ENCODE measurements at regions not wholly inside any gene's neighbourhood (a gene's known extent, or its start where the extent isn't known, plus 50 kb on each side); places are given as distances from the start of the nearest gene placed in this dataset.
"Not testable (repeated sequence)": the region's sequence is repeated elsewhere in the genome, so short reads cannot be mapped to it uniquely, and the experiment has no call there.

DNA sequence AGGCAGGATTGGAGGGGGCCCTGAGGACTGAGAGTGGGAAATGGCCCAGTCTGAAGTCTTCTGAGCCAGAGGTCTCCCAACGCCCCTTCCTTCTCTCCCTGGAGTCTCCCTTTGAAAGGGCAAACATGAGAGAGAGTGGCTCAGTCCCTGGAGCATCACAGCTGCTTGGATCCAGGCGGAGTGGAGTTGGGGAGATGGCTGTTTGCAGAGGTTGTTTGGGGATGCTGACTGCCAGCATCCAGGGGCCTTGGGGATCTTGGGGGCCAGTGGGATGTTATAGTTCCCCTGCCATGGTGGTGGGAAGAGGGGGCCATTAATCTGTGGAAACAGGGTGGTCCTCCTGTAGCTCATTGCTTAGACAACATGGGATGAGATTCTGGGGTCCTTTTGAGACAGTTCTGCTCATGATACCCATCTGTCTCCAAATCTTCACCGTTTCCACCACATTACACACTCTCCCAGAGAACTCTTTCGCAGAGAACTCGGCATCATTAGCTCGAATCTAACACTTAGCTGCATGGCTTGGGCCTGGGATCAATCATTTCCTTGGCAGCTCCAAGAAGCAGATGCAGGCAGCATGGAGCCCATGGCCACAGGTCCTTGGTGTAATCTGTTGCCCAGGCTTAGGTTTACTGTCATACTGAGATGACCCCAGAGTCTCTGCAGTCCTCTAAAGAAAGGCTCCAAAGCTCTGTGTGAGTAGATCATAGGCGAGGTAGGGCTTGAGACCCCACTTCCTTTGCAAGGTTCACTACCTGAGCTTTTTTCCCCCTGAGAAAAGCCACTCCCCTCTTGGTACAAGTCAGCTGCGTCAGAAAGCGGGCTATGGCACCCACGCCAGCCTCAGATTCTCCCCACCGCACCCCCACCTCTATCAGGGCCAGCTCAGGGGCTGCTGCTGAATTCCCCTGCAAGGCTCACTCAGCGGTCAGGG is 54.4 kb upstream of the SH3PXD2B start:
- Mint-ChIP-seq H3K9me3 (peaks cover 11% of the 10 kb centered on the region), H3K27me3 (peaks cover 35% of the 10 kb centered on the region), H3K4me3 (no peak overlapping the region), H3K36me3 (ENCODE audit: low read depth) (no peaks in the 10 kb centered on the region), H3K4me1 (no peaks in the 10 kb centered on the region), H3K27ac (no peak overlapping the region)
- ATAC-seq (replicated peaks), result no peak

DNA sequence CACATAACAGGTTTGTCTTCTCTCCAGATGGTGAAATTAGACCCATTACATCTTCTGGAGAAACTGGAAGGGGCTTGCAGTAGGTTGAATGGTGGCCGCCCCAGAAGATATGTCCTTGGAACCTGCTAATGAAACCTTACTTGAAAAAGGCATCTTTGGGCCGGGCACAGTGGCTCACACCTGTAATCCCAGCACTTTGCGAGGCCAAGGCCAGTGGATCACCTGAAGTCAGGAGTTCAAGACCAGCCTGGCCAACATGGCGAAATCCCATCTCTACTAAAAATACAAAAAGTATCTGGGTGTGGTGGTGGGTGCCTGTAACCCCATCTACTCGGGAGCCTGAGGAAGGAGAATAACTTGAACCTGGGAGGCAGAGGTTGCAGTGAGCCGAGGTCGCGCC is 53.2 kb upstream of the SH3PXD2B start:
- peaks cover 33% of the 10 kb centered on the region for H3K27me3 Mint-ChIP-seq
- not testable (repeated sequence) for ATAC-seq (replicated peaks); H3K4me1 Mint-ChIP-seq; H3K27ac Mint-ChIP-seq; H3K4me3 Mint-ChIP-seq; H3K36me3 Mint-ChIP-seq (ENCODE audit: low read depth); H3K9me3 Mint-ChIP-seq

GRCh38 chr5:172506921-172507320 is 52.6 kb upstream of the SH3PXD2B start:
- peaks cover 4% of the 10 kb centered on the region for H3K9me3 Mint-ChIP-seq

DNA sequence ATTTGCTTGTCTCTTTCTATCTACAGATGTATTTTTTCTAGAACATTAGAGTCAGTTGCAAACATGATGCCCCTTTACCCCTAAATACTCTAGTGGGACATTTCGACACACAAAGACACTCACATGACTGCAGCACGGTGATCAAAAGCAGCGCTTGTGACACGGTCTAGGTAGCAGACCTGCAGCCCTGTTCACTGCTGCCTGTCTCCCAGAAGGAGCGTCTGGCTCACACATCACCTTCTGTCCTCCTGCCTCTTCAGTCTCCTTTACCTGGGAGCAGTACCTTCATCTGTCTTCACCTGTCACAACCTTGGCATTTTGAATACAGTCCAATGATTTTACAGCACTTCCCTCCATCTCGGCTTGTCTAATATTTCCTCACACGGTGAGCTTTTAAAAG is 51.9 kb upstream of the SH3PXD2B start:
- peaks cover 4% of the 10 kb centered on the region for H3K9me3 Mint-ChIP-seq
- H3K4me1 Mint-ChIP-seq, result no peaks in the 10 kb centered on the region
- H3K36me3 Mint-ChIP-seq (ENCODE audit: low read depth), result no peaks in the 10 kb centered on the region
- no peak overlapping the region for H3K4me3 Mint-ChIP-seq
- H3K27ac Mint-ChIP-seq, result no peak overlapping the region
- no peak for ATAC-seq (replicated peaks)
- peaks cover 29% of the 10 kb centered on the region for H3K27me3 Mint-ChIP-seq

More at GRCh38 chr5:172506921-172507320, 52.6 kb upstream of the SH3PXD2B start:
- Mint-ChIP-seq H3K27ac (no peak overlapping the region), H3K36me3 (ENCODE audit: low read depth) (no peaks in the 10 kb centered on the region), H3K4me1 (no peaks in the 10 kb centered on the region), H3K27me3 (peaks cover 28% of the 10 kb centered on the region), H3K4me3 (no peak overlapping the region)
- ATAC-seq (replicated peaks), result no peak

DNA sequence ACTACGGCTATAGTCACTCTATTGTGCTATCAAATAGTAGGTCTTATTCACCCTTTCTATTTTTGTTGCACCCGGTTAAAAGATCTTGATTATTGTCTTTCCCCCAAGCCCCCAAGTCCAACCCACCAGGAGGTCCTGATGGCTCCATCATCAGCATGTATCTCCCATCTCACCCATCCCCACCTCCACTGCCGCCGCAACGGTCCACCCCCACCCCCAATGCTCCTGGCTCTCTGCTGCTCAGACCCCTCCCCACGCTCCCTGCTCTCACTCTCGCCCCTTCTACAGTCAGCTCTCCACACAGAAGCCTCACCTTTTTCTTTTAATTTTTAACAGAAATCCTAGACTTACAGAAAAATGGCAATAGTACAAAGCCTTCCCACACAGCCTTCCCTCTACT is 51.5 kb upstream of the SH3PXD2B start:
- ATAC-seq (replicated peaks), result no peak
- no peaks in the 10 kb centered on the region for H3K4me1 Mint-ChIP-seq
- no peaks in the 10 kb centered on the region for H3K36me3 Mint-ChIP-seq (ENCODE audit: low read depth)
- peaks cover 4% of the 10 kb centered on the region for H3K9me3 Mint-ChIP-seq
- no peak overlapping the region for H3K27ac Mint-ChIP-seq
- peaks cover 29% of the 10 kb centered on the region for H3K27me3 Mint-ChIP-seq
- H3K4me3 Mint-ChIP-seq, result no peak overlapping the region

GRCh38 chr5:172505403-172505759 is 51.1 kb upstream of the SH3PXD2B start:
- H3K4me1 Mint-ChIP-seq, result no peaks in the 10 kb centered on the region
- no peak overlapping the region for H3K27ac Mint-ChIP-seq
- peaks cover under 1% of the 10 kb centered on the region for H3K9me3 Mint-ChIP-seq
- no peak overlapping the region for H3K4me3 Mint-ChIP-seq
- ATAC-seq (replicated peaks), result no peak
- H3K27me3 Mint-ChIP-seq, result peaks cover 29% of the 10 kb centered on the region
- no peaks in the 10 kb centered on the region for H3K36me3 Mint-ChIP-seq (ENCODE audit: low read depth)

DNA sequence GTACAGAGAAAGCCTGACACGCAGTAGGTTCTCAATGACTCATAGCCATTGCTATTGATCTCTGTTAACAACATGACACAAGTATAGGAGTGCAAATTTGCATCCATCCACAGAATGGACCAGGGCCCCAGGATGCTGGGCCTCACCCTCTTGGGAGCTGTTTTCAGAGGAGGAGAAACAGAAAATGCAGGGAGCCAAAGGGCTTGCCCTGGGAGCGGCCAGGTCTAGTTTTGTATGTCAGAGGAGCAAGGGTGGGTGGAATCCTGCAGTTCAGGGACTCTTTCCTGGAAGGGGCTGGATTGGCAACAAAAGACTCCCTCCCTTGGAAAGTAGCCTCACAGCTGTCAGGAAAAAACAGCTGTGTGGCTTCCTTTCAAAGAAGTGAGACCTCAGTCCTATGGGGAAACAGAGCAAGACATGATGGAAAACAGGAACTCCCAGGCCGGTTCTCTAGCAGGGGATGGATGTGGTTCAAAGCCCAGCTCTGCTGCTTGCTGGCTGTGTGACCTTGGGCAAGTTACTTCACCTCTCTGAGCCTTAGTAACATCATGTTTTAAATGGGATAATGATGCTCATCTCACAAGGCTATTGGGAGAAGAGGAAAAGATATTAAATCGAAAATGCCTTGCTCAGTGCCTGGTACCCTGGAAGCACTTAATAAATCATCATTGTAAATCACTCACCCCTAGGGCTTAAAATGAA is 50.5 kb upstream of the SH3PXD2B start:
- peaks cover 29% of the 10 kb centered on the region for H3K27me3 Mint-ChIP-seq
- ATAC-seq (replicated peaks), result no peak
- no peaks in the 10 kb centered on the region for H3K4me1 Mint-ChIP-seq

GRCh38 chr5:172503925-172504700 is 49.8 kb upstream of the SH3PXD2B start:
- no peaks in the 10 kb centered on the region for H3K36me3 Mint-ChIP-seq (ENCODE audit: low read depth)
- H3K9me3 Mint-ChIP-seq, result no peaks in the 10 kb centered on the region
- no peak for ATAC-seq (replicated peaks)
- H3K4me3 Mint-ChIP-seq, result no peak overlapping the region
- no peak overlapping the region for H3K27ac Mint-ChIP-seq
- peaks cover 29% of the 10 kb centered on the region for H3K27me3 Mint-ChIP-seq
- no peaks in the 10 kb centered on the region for H3K4me1 Mint-ChIP-seq

More for the DNA sequence above, 50.5 kb upstream of the SH3PXD2B start:
- H3K36me3 Mint-ChIP-seq (ENCODE audit: low read depth), result no peaks in the 10 kb centered on the region
- no peaks in the 10 kb centered on the region for H3K9me3 Mint-ChIP-seq
- H3K27ac Mint-ChIP-seq, result no peak overlapping the region
- no peak overlapping the region for H3K4me3 Mint-ChIP-seq
